OCI-LY7 (cell line): ENCODE measurements at regions not wholly inside any gene's neighbourhood (a gene's known extent, or its start where the extent isn't known, plus 50 kb on each side); places are given as distances from the start of the nearest gene placed in this dataset.

Experiments
- EZH2phosphoT487 ChIP-seq: fragments of 200-600 bp; sonication (generic); IDR thresholded peaks from 2 replicates; pipeline ENCODE4 v1.6.1; 2018; ENCODE audit warnings: low read depth, borderline replicate concordance, mild to moderate bottlenecking, mixed run types, antibody characterized with exemption, low read length, moderate library complexity, mixed read lengths
- TF ChIP-seq, protein P1 (sequence below): fragments of 200-600 bp; sonication (generic); conservative IDR thresholded peaks from 2 replicates; pipeline ENCODE4 v1.5.1; 2014; ENCODE audit warnings: mild to moderate bottlenecking, antibody characterized with exemption, low read length, moderate library complexity, mixed read lengths

DNA sequence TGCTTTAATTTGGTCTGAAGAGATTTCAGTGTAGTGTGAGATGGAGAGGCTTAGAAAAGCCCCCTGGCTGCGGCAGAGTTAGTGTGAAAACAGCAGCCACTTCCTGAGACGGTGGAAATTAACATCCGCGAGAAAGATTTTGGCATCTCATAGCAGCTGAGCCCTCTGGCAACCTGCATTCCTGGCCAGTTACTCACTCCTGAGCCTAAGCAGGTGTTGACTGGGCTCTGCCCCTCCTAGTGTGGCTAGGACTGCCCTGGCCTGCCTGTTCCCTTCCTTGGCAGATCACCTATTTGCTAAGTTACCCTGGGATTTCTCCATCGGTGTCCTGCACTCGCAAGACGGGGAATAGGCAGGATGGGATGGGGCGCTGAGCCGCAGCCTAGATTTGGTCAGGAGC is 57.6 kb upstream of the LMTK2 start:
- TF ChIP-seq, protein P1, sequence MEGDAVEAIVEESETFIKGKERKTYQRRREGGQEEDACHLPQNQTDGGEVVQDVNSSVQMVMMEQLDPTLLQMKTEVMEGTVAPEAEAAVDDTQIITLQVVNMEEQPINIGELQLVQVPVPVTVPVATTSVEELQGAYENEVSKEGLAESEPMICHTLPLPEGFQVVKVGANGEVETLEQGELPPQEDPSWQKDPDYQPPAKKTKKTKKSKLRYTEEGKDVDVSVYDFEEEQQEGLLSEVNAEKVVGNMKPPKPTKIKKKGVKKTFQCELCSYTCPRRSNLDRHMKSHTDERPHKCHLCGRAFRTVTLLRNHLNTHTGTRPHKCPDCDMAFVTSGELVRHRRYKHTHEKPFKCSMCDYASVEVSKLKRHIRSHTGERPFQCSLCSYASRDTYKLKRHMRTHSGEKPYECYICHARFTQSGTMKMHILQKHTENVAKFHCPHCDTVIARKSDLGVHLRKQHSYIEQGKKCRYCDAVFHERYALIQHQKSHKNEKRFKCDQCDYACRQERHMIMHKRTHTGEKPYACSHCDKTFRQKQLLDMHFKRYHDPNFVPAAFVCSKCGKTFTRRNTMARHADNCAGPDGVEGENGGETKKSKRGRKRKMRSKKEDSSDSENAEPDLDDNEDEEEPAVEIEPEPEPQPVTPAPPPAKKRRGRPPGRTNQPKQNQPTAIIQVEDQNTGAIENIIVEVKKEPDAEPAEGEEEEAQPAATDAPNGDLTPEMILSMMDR, result no peak
- TF ChIP-seq EZH2phosphoT487, result no peak
